ENCODE measurements at regions not wholly inside any gene's neighbourhood (a gene's known extent, or its start where the extent isn't known, plus 50 kb on each side); places are given as distances from the start of the nearest gene placed in this dataset.
"Not testable (repeated sequence)": the region's sequence is repeated elsewhere in the genome, so short reads cannot be mapped to it uniquely, and the experiment has no call there.

GRCh38 chr22:33971561-33971961, 51.3 kb upstream of the LARGE1 start:
- FAIRE-seq: peak; percentile 83
- peak; percentile 70 for DNase-seq (ENCODE audit: low spot score)

DNA sequence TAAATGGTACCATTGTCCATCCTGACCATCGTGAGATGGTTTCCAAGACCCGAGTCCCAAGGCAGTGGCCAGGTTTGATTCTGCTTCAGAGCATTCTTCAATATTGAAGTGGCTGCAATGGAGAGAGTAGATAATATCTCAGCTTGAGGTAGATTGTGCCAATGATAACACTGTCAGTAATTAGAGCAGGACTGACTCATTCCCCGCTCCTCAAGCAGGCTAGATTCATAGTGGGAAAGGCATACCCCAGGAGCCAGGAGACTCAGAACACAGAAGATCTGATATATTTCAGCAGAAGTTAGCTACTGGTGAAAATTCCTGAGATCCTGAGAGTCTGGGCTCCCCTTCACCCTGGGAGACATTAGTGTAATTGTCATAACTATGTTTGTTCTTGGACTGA, 55.6 kb upstream of the LARGE1 start:
- FAIRE-seq (no peak), DNase-seq (ENCODE audit: low spot score) (no peak)

GRCh38 chr22:33983558-33983957, 63.3 kb upstream of the LARGE1 start:
- no peak for DNase-seq (ENCODE audit: low spot score)
- no peak for FAIRE-seq

- no peak for DNase-seq (ENCODE audit: low spot score)
- FAIRE-seq: no peak
Measured at GRCh38 chr22:33984211-33984610, 63.9 kb upstream of the LARGE1 start.

GRCh38 chr22:33984656-33985285, 64.5 kb upstream of the LARGE1 start:
- DNase-seq (ENCODE audit: low spot score): no peak
- no peak for FAIRE-seq

DNA sequence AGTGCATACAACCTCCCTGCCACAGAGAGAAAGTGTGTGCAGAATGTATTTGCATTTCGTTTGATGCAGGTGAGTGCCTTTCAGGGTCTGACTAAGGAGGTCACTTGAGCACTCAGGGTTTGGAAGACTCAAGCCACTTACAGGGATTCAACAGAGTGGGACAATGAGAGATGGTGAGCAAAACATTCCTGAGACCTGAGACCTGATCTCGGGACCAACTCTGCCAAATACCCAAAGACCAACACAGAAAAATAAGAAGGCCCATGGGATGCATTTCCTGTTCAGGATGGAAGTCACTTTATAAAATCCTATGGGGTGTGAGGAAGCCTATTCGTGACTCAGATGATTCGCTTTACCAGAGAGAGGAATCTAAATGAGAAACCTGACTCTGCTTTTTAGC, 65.2 kb upstream of the LARGE1 start:
- no peak for DNase-seq (ENCODE audit: low spot score)
- no peak for FAIRE-seq

DNA sequence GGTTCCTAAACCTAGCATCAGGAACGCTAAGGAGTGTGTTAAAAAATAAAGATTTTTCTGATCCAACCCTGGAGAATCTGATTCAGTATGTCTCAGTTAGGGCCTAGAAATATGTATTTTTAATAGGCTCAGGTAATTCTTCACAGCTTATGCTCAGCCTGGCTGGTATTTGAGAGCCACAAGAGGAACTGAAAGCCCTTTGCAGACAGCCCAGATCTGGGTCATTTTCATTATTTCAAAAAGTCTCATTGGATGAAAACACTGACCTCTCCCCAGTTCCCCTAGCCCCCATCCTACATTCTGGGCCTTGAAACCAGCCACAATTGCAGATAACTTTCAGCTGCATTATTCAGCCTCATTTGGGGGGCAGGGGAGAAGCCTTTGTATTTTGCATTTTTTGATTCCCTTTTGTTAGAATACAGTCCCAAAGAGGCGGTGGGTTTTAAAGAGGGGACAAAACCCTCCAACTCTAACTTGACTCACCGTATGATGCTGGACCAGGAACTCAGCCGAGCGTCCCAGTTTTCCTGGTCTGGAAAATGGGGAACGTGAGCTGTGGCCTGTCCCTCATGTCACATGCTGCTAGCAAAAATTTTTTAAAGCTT, 66.0 kb upstream of the LARGE1 start:
- no peak for FAIRE-seq

DNA sequence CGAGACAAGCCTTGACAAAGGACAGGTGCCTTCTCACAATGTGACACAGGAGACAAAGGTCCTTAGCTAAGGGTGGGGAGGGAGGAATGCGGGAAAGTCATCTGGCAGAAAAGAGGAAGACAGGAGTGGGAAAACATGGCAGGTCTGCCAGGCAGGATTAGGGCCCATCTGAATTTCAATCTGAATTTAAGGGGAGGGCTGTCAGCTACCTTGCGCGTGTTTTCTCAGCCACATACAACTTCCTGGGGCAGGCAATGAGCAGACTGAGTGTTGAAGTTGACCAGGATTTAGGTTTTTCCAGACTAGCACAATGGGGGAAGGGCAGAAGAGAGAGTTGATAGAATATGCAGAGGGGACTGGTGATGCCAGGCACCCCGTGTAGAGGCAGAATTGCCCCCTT, 66.7 kb upstream of the LARGE1 start:
- FAIRE-seq: no peak
- no peak for DNase-seq (ENCODE audit: low spot score)

More for the DNA sequence above, 66.0 kb upstream of the LARGE1 start:
- no peak for DNase-seq (ENCODE audit: low spot score)

GRCh38 chr22:33989263-33989662, 69.0 kb upstream of the LARGE1 start:
- not testable (repeated sequence) for DNase-seq (ENCODE audit: low spot score); FAIRE-seq

DNA sequence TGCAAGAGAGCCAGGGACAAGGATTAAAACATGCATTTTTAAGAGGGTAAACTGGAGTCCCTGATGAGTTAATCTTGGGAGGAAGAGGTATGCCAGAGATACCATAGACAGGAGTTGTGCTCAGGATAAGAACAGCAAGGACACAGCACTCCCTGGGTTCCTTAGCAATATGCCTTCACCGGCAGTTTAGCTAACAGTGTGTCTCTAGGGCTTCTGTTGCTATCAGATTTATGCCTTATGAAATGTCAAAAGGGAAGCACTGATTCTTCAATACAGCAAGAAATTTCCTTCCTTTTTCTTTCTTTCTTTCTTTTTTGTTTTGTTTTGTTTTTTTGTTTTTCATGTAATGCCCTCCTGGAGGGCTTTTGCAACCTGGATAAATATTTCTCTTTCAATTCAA, 71.3 kb upstream of the LARGE1 start:
- FAIRE-seq (no peak), DNase-seq (ENCODE audit: low spot score) (no peak)

DNA sequence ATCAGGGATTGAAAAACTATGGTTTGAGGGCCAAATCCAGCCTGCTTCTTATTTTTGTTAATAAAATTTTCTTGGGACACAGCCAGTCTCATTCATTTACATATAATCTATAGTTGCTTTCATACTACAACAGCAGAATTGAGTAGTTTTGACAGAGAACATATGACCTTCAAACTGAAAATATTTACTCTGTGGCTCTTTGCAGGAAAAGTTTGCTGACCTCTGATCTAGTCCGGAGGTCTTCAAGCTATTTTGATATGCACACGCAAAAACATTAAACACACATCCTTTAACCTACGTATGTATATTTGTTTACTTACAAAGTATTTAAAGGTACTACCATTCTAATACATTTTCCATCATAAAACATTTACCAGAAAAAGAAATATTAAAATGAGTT, 76.5 kb upstream of the LARGE1 start:
- no peak for DNase-seq (ENCODE audit: low spot score)
- no peak for FAIRE-seq

GRCh38 chr22:34000879-34001526, 80.7 kb upstream of the LARGE1 start:
- DNase-seq (ENCODE audit: low spot score) (no peak), FAIRE-seq (no peak)

DNA sequence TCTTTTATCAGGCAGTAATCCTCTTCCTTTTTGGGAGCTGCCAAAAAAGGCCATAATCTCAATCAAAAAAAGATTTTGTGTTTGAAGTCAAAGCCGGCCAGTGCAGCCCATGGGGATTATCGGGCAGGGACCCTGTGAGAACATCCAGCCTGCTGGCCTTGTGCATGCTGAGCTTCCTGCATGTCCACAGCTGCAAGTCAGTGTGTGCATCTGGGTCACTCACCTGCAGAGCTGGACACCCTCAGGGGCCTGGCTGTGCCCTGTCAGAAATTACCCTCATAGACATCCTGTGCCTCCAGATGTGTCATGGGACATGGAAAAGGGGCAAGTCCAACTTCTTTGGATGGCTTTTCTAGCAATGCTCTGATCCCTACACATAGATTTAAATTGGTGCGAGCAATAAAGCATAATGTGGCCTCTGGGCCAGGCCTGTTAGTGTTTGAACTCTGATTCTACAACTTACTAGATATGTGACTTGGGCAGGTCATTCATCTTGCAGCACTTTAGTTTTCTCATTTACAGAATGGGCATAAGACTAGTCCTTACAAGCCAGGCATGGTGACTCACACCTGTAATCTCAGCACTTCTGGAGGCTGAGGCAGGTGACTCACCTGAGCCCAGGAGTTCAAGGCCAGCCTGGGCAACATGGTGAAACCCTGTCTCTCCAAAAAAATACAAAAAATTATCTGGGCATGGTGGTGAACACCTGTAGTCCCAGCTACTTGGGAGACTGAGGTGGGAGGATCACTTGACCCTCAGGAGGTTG, 81.6 kb upstream of the LARGE1 start:
- DNase-seq (ENCODE audit: low spot score): no peak
- no peak for FAIRE-seq

DNA sequence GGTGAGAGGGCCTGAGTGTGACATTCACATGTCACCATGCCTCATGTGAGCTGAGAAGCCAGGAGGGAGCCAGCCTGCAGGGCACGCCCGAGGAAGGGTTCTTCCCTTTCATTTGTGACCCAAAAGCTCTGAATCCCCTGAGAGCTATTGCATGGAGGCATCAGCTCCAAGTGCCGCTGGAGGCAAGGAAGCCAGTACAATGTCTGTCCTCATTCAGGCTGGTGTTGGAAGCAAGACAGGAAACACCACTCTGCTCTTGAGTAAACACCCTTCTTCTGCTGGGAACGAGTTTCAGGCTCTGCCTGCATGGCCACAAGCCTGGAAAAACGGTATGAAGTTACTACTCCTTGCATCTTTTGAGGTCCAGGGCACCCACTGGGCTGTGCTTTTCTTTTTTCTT, 83.8 kb upstream of the LARGE1 start:
- FAIRE-seq: no peak
- no peak for DNase-seq (ENCODE audit: low spot score)

- FAIRE-seq: no peak
- DNase-seq (ENCODE audit: low spot score): no peak
Measured at GRCh38 chr22:34010259-34010658, 90.0 kb upstream of the LARGE1 start.

GRCh38 chr22:34015642-34016041, 95.4 kb upstream of the LARGE1 start:
- DNase-seq (ENCODE audit: low spot score): no peak
- FAIRE-seq: no peak

- no peak for FAIRE-seq
- DNase-seq (ENCODE audit: low spot score): no peak
Measured at GRCh38 chr22:34017205-34017604, 96.9 kb upstream of the LARGE1 start.

- DNase-seq (ENCODE audit: low spot score) (no peak), FAIRE-seq (no peak)
Measured at GRCh38 chr22:34019190-34019845, 99.0 kb upstream of the LARGE1 start.

- FAIRE-seq: no peak
- no peak for DNase-seq (ENCODE audit: low spot score)
Measured at GRCh38 chr22:34035209-34035608, 114.9 kb upstream of the LARGE1 start.

GRCh38 chr22:34036931-34037330, 116.7 kb upstream of the LARGE1 start:
- DNase-seq (ENCODE audit: low spot score) (peak; percentile 23), FAIRE-seq (no peak)

- no peak for DNase-seq (ENCODE audit: low spot score)
- FAIRE-seq: no peak
Measured at GRCh38 chr22:34038801-34039555, 118.7 kb upstream of the LARGE1 start.

Measured in urothelium cell line (cell line).